ENCODE measurements at regions not wholly inside any gene's neighbourhood (a gene's known extent, or its start where the extent isn't known, plus 50 kb on each side); places are given as distances from the start of the nearest gene placed in this dataset.
A peak's percentile ranks its signal among the peaks of the same experiment; 100 is the strongest.

DNA sequence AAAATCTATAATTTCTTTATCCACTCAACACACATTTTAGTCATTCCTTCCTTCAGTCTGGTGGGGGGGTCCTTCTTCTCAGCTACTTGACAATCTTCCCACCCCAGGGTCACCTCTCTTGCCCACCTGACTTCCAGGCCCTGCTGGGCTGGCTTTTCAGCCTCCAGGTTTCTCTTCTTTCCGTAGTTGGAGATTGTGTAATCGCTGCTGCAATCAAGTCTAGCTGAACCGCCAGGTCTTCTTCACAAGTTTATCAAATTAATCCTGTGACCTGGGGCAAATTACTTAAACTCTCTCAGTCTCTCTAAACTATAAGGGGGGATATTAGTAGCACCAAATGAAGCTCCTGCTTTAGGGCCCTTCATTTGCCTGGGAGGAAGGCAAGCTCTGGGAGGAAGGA is 102.9 kb upstream of the TNIP3 start:
- no peak overlapping the region for H3K4me3 ChIP-seq (ENCODE audit: low read depth, low read length)
- TF ChIP-seq, protein P1, sequence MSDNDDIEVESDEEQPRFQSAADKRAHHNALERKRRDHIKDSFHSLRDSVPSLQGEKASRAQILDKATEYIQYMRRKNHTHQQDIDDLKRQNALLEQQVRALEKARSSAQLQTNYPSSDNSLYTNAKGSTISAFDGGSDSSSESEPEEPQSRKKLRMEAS (IDR thresholded peaks at IDR 0.05; ENCODE audit: low read depth, low read length): no peak
- TF ChIP-seq, protein P2, sequence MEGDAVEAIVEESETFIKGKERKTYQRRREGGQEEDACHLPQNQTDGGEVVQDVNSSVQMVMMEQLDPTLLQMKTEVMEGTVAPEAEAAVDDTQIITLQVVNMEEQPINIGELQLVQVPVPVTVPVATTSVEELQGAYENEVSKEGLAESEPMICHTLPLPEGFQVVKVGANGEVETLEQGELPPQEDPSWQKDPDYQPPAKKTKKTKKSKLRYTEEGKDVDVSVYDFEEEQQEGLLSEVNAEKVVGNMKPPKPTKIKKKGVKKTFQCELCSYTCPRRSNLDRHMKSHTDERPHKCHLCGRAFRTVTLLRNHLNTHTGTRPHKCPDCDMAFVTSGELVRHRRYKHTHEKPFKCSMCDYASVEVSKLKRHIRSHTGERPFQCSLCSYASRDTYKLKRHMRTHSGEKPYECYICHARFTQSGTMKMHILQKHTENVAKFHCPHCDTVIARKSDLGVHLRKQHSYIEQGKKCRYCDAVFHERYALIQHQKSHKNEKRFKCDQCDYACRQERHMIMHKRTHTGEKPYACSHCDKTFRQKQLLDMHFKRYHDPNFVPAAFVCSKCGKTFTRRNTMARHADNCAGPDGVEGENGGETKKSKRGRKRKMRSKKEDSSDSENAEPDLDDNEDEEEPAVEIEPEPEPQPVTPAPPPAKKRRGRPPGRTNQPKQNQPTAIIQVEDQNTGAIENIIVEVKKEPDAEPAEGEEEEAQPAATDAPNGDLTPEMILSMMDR (IDR thresholded peaks at IDR 0.05; ENCODE audit: low read depth, low read length): no peak
- no peak for TF ChIP-seq MYC (IDR thresholded peaks at IDR 0.05; ENCODE audit: low read depth, low read length)
- TF ChIP-seq POLR2A (IDR thresholded peaks at IDR 0.05; ENCODE audit: extremely low read depth, insufficient read length): no peak
- peak; percentile 38 for DNase-seq (ENCODE audit: low read depth)

DNA sequence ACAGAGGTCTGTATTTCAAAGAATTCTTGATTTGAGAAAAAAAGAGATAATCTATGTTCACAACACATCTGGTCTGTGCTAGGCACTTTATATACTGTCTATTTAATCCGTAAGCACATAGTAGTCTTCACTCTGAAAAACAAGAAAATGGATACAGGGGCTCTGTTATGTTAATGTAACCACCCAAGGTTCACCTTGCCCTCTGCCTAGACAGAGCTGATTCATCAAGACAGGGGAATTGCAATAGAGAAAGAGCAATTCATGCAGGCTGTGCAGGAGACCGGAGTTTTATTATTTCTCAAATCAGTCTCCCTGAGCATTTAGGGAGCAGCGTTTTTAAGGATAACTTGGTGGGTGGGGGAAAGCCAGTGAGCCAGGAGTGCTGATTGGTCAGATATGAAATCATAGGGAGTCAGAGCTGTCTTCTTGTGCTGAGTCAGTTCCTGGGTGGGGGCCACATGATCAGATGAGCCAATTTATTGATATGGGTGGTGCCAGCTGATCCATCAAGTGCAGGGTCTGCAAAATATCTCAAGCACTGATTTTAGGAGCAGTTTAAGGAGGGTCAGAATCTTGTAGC is 92.9 kb upstream of the TNIP3 start:
- H3K4me3 ChIP-seq (ENCODE audit: low read depth, low read length): no peak overlapping the region
- no peak for DNase-seq (ENCODE audit: low read depth)
- TF ChIP-seq, protein P1 (IDR thresholded peaks at IDR 0.05; ENCODE audit: low read depth, low read length): no peak

DNA sequence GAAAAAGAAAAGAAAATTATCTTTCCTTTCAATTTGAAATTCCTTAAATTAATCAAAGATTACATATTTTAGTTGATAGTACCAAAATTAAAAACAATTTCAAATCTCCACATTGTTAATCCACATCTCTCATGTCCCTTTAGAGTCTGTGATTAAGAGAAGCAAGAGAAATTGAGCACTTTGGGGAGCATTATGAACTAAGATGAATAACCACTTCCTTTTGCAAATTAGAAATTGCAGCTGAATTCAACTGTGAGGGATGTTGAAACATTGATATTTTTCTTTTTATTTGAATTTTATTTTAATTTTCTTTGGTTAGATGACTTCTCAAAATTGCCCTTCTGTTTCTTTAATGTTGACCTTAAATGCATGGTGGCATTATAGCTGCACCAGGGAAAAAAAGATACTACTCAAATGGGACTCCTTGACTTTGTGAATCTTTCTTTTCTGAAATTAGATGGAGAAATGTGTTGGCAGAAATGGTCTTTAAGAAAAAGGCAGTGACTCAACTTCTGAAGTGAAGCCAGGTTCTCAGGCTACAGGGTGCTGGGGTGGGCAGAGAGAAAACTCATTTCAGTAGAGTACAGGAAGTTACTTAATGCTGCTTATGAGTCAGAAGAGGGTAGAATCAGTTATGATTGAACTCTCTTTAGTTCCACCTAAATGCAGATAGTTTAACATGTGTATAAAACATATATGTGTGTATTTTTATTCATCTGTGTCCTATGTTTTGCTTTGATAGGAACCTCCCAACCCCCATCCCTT is 92.0 kb upstream of the TNIP3 start:
- DNase-seq (ENCODE audit: low read depth): peak; percentile 88
- no peak overlapping the region for H3K4me3 ChIP-seq (ENCODE audit: low read depth, low read length)
- TF ChIP-seq, protein P1 (IDR thresholded peaks at IDR 0.05; ENCODE audit: low read depth, low read length): no peak

DNA sequence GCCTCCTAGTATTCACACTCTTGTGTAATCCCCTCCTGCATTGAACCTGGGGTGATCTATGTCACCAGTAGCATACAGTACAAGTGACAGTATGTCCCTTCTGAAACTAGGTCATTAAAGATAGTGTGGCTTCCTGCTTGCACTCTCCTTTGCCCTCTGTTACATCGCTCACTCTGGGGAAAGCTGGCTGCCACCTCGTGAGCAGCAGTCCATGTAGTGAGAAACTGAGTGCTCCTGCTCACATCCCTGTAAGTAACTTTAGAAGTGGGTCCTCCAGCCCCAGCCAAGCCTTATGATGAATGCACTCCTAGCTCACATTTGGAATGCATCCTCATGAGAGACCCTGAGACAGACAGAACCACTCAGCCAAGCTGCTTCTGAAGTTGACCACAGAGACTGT is 89.8 kb upstream of the TNIP3 start:
- TF ChIP-seq, protein P1 (IDR thresholded peaks at IDR 0.05; ENCODE audit: low read depth, low read length): no peak
- TF ChIP-seq POLR2A (IDR thresholded peaks at IDR 0.05; ENCODE audit: extremely low read depth, insufficient read length): no peak
- H3K4me3 ChIP-seq (ENCODE audit: low read depth, low read length): no peak overlapping the region

DNA sequence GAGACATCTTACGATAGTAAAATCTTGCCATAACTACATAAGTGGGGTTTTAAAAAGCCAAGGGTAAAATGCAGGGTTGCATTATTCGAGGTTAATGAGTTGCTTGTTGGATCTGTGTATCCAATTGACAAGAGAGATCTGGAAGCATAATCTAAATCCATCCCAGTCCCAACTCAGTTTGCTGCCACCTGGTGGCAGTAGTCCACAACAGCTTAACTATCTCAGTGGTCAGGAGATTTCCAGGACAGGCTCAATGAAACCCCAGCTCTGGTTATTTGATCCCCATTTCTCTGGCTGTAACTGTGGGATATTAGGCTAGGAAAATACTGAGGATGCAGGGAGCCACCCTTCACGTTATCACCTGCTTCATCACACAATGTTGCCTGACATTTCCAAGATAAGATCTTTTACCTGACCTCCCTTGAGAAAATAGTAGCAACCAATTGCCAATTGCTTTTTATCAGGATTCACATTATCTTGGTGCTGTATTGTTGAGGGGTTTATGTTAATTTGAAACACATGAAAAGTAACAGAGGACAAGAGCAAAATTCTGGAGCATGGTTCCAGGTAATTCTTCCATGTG is 88.2 kb upstream of the TNIP3 start:
- no peak overlapping the region for H3K4me3 ChIP-seq (ENCODE audit: low read depth, low read length)
- DNase-seq (ENCODE audit: low read depth): peak; percentile 72
- TF ChIP-seq, protein P2 (IDR thresholded peaks at IDR 0.05; ENCODE audit: low read depth, low read length): peak; percentile 86
- TF ChIP-seq, protein P1 (IDR thresholded peaks at IDR 0.05; ENCODE audit: low read depth, low read length): no peak
- TF ChIP-seq MYC (IDR thresholded peaks at IDR 0.05; ENCODE audit: low read depth, low read length) (no peak), POLR2A (IDR thresholded peaks at IDR 0.05; ENCODE audit: extremely low read depth, insufficient read length) (no peak)

More for the DNA sequence above, 89.8 kb upstream of the TNIP3 start:
- DNase-seq (ENCODE audit: low read depth): no peak

DNA sequence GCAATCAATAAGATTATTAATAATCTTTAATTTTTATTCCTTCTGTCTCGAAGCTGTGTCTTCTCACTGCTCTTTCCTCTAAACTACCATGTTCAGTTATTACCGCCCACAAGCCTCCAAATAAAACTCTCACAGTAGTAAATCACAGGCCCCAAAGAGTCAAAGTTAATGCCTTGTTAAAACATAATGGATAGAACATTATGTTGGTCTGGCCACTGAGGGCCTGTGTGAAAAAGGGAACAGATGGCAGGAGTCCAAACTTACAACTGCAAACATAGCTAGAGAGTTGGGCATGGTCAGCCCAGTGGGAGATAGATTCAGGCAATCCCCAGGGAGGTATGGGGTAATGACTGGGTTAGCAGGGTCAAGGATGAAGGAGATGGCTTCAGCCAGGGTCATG is 84.6 kb upstream of the TNIP3 start:
- TF ChIP-seq POLR2A (IDR thresholded peaks at IDR 0.05; ENCODE audit: extremely low read depth, insufficient read length): no peak
- H3K4me3 ChIP-seq (ENCODE audit: low read depth, low read length): no peak overlapping the region
- no peak for DNase-seq (ENCODE audit: low read depth)

DNA sequence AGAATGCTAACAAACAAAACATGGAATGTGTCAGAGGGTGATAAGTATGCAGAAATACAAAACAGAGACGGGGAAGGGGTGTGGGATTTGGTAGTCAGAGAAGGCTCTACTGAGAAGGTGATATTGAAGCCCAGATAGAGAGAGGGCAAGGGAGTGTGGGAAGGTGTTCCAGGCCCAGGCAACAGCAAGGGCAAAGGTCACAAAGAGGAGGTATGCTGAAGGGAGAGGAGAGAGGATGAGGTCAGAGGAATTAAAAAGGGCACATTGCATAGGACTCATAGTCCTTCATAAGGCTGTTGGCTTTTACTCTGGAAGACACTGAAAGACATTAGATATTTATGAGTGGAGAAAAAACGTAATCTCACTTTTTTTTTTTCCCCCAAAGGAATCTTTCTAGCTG is 82.6 kb upstream of the TNIP3 start:
- no peak for DNase-seq (ENCODE audit: low read depth)
- TF ChIP-seq, protein P1 (IDR thresholded peaks at IDR 0.05; ENCODE audit: low read depth, low read length): no peak
- TF ChIP-seq, protein P2 (IDR thresholded peaks at IDR 0.05; ENCODE audit: low read depth, low read length): no peak
- TF ChIP-seq MYC (IDR thresholded peaks at IDR 0.05; ENCODE audit: low read depth, low read length) (no peak), POLR2A (IDR thresholded peaks at IDR 0.05; ENCODE audit: extremely low read depth, insufficient read length) (no peak)
- H3K4me3 ChIP-seq (ENCODE audit: low read depth, low read length): no peak overlapping the region
